ENCODE measurements at regions not wholly inside any gene's neighbourhood (a gene's known extent, or its start where the extent isn't known, plus 50 kb on each side); places are given as distances from the start of the nearest gene placed in this dataset.

DNA sequence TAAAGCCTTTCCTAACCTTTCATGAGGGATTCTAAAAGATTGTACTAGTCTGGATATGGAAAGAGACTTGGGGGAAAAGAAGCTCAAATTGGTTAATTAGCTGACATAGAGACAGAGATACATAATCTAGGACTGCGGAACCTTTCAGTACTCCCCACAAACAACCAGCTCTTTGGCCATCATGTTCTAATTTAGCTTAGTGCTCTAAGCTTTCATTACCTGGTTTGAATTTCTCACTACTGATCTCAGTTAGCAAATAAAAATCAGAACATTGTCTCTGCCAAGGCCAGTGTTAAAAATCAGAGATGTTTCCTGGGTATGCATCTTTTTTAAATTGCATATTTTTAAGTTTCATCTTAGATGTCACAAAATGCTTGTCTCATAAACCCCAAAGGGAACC lies 254.4 kb downstream of the GLUD2 start:
- TF ChIP-seq, protein P1, sequence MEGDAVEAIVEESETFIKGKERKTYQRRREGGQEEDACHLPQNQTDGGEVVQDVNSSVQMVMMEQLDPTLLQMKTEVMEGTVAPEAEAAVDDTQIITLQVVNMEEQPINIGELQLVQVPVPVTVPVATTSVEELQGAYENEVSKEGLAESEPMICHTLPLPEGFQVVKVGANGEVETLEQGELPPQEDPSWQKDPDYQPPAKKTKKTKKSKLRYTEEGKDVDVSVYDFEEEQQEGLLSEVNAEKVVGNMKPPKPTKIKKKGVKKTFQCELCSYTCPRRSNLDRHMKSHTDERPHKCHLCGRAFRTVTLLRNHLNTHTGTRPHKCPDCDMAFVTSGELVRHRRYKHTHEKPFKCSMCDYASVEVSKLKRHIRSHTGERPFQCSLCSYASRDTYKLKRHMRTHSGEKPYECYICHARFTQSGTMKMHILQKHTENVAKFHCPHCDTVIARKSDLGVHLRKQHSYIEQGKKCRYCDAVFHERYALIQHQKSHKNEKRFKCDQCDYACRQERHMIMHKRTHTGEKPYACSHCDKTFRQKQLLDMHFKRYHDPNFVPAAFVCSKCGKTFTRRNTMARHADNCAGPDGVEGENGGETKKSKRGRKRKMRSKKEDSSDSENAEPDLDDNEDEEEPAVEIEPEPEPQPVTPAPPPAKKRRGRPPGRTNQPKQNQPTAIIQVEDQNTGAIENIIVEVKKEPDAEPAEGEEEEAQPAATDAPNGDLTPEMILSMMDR (IDR thresholded peaks at IDR 0.05 in 8 of 11, conservative IDR thresholded peaks at IDR 0.05 in 3 of 11): no peak
- TF ChIP-seq POLR2A (IDR thresholded peaks at IDR 0.05): no peak

Measured in spleen (tissue), 7 donors.